Esophagus muscularis mucosa (tissue), 4 donors: ENCODE measurements at regions not wholly inside any gene's neighbourhood (a gene's known extent, or its start where the extent isn't known, plus 50 kb on each side); places are given as distances from the start of the nearest gene placed in this dataset.
"Not testable (repeated sequence)": the region's sequence is repeated elsewhere in the genome, so short reads cannot be mapped to it uniquely, and the experiment has no call there.

Source experiments
- DNase-seq: peaks from one replicate; pipeline ENCODE4 v3.0.0-alpha.2; 2017; ENCODE audit errors: extremely low spot score
- H3K27ac ChIP-seq, 4 donors: fragments of 200-600 bp; sonication (generic); replicated peaks in 1 of 4; 1 replicate in 3 of 4; 2 replicates in 1 of 4; pipeline ENCODE4 v1.5.1; 2016 to 2019; ENCODE audit warnings: mild to moderate bottlenecking in 1 of 4
- H3K27me3 ChIP-seq, 4 donors: fragments of 200-600 bp; sonication (generic); one replicate each; pipeline versions ENCODE4 v1.5.1 to v1.6.0; 2016 to 2019
- H3K36me3 ChIP-seq, 4 donors: fragments of 200-600 bp; sonication (generic); one replicate each; pipeline ENCODE4 v1.5.1; 2016 to 2019
- H3K4me1 ChIP-seq, 4 donors: fragments of 200-600 bp; sonication (generic); one replicate each; pipeline ENCODE4 v1.5.1; 2016 to 2019
- H3K4me3 ChIP-seq, 4 donors: fragments of 200-600 bp; sonication (generic); 1 replicate in 2 of 4; 2 replicates in 2 of 4; pipeline ENCODE4 v1.5.1; 2016 to 2019; ENCODE audit warnings: mild to moderate bottlenecking in 4 of 4, moderate library complexity in 1 of 4
- H3K9me3 ChIP-seq, 4 donors: fragments of 200-600 bp; sonication (generic); 1 replicate in 3 of 4; 2 replicates in 1 of 4; pipeline ENCODE4 v1.5.1; 2016 to 2019
- EP300 ChIP-seq: sonication (generic); formaldehyde crosslinking; IDR thresholded peaks from one replicate; pipeline ENCODE4 v1.6.1; 2017; ENCODE audit warnings: antibody characterized with exemption
- POLR2A ChIP-seq: fragments of 450-650 bp; IDR thresholded peaks from one replicate; pipeline ENCODE4 v1.6.1; 2017; ENCODE audit warnings: antibody characterized with exemption, moderate library complexity, mild to moderate bottlenecking, low read depth
- POLR2AphosphoS5 ChIP-seq, 2 donors: sonication (generic); formaldehyde crosslinking; IDR thresholded peaks; one replicate each; pipeline ENCODE4 v1.6.1; 2017; ENCODE audit warnings: antibody characterized with exemption in 2 of 2
- WGBS: methylation state at CpG from one replicate; pipeline ENCODE4 v1.1.5; 2018; 5-methylcytosine and 5-hydroxymethylcytosine counted together
- intact Hi-C: fragments of 100-400 bp; cut with DNase I; formaldehyde crosslinking; loops from one replicate; pipeline ENCODE4 v1.15.1; 2023
- TF ChIP-seq, protein P1 (sequence below), 3 experiments: fragments of 200-600 bp in 2 of 3; fragments of 450-650 bp in 1 of 3; sonication (generic) in 2 of 3; IDR thresholded peaks; one replicate each; pipeline ENCODE4 v1.5.1; 2017 to 2019; ENCODE audit warnings: antibody characterized with exemption in 3 of 3, mild to moderate bottlenecking in 2 of 3, moderate library complexity in 1 of 3

DNA sequence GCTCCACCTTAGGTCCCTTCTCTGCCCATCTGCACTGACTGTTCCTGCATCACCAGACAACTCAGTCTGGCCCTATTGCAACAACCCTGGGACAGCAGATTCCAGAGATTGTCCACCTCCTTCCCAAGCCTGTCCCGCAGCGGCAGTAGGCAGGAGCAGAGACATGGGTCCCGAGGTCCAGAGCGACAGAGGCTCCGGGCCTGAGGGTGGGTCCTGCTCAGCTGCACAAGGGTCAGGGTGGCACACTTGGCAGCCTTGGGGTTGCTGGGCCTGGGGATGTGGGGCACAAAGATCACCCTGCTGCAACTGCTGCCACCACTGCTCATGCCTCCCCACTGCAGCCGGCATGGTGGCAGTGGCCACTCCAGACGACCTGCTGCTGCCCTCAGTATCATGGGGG is 674.5 kb downstream of the SH3BGRL start:
- H3K27me3 ChIP-seq: no peaks in the 10 kb centered on the region
- H3K9me3 ChIP-seq: peaks cover 0 to 13% (median 0%) of the 10 kb centered on the region in 4 donors
- 86% methylated on average over 4 of the region's 7 CpGs for WGBS
- no peaks in the 10 kb centered on the region for H3K4me1 ChIP-seq
- intact Hi-C loops: no loop called here
- H3K36me3 ChIP-seq: no peaks in the 10 kb centered on the region
- no peak overlapping the region for H3K4me3 ChIP-seq
- no peak overlapping the region for H3K27ac ChIP-seq
- TF ChIP-seq POLR2A (no peak), POLR2AphosphoS5 (IDR thresholded peaks at IDR 0.05) (no peak), EP300 (no peak)
- TF ChIP-seq, protein P1, sequence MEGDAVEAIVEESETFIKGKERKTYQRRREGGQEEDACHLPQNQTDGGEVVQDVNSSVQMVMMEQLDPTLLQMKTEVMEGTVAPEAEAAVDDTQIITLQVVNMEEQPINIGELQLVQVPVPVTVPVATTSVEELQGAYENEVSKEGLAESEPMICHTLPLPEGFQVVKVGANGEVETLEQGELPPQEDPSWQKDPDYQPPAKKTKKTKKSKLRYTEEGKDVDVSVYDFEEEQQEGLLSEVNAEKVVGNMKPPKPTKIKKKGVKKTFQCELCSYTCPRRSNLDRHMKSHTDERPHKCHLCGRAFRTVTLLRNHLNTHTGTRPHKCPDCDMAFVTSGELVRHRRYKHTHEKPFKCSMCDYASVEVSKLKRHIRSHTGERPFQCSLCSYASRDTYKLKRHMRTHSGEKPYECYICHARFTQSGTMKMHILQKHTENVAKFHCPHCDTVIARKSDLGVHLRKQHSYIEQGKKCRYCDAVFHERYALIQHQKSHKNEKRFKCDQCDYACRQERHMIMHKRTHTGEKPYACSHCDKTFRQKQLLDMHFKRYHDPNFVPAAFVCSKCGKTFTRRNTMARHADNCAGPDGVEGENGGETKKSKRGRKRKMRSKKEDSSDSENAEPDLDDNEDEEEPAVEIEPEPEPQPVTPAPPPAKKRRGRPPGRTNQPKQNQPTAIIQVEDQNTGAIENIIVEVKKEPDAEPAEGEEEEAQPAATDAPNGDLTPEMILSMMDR (IDR thresholded peaks at IDR 0.05): no peak
- DNase-seq: no peak

DNA sequence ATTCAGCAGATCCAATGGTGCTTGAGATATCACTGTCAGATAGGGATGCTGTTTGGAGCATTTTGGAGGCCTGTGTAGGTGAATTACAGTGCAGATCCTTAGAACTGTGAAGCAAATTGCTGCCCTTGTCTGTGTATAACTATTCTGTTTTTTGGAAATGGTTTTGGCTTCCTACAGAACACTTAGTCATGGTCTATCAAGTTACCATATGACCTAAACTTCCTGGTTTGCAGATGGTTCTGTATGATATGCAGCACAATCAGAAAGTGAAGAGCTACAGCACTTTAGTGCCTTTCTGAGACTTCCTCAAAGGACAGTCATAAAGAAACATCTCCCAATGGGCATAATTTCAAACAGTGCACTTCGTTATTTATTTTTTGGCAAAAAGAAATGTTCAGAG is 688.6 kb downstream of the SH3BGRL start:
- Histone ChIP-seq H3K4me1 (no peaks in the 10 kb centered on the region), H3K36me3 (no peaks in the 10 kb centered on the region), H3K27me3 (no peaks in the 10 kb centered on the region), H3K9me3 (no peaks in the 10 kb centered on the region), H3K27ac (no peak overlapping the region), H3K4me3 (no peak overlapping the region)
- intact Hi-C loops: no loop called here
- no peak for DNase-seq
- TF ChIP-seq EP300 (no peak), POLR2A (no peak), POLR2AphosphoS5 (IDR thresholded peaks at IDR 0.05) (no peak)
- TF ChIP-seq, protein P1 (IDR thresholded peaks at IDR 0.05): no peak
- WGBS: 29% methylated on average over 1 of the region's 1 CpG

DNA sequence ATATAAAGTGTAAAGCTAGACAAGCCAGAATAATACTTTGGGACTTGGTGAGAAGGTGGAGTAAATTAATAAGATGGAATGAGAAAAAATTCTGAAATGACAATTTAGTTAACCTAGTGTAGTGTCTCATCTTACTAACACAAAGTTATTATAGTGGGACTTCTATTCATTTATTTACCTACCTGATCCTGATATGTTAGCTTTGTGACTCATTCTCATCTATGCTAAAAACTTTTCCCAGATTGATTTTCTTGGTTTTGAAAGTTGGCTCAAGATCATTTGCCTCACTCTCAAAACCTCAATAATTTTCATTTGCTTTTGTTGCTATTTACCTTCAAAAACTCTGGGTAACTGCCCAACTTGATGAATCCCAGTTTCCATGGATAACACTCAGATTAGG is 698.6 kb downstream of the SH3BGRL start:
- TF ChIP-seq POLR2AphosphoS5 (IDR thresholded peaks at IDR 0.05) (no peak), EP300 (no peak), POLR2A (no peak)
- TF ChIP-seq, protein P1 (IDR thresholded peaks at IDR 0.05): no peak

DNA sequence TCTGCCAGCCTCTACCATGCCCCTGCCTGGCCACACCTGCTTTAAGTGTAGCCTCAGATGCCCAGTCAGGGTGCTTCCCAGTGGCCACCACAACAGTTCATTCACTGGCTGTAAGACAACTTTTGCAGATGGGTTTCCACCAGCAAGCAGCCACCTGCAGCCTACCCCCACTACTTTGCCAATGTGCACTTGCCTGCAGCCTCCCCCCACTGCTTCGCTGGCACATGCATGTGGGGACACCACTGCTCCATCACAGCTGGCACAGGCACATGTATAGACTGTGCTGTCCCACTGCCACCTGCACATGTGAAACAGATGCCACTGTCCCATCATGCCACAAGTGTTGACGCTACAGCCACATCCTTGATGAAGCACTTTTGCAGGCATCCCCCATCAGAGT is 723.9 kb downstream of the SH3BGRL start:
- no peaks in the 10 kb centered on the region for H3K4me1 ChIP-seq
- no peaks in the 10 kb centered on the region for H3K27me3 ChIP-seq
- intact Hi-C loops: no loop called here
- no peak for DNase-seq
- no peak overlapping the region for H3K4me3 ChIP-seq
- WGBS: 69% methylated on average over 2 of the region's 2 CpGs
- TF ChIP-seq POLR2A (no peak), EP300 (no peak), POLR2AphosphoS5 (IDR thresholded peaks at IDR 0.05) (no peak)
- TF ChIP-seq, protein P1 (IDR thresholded peaks at IDR 0.05): no peak
- no peak overlapping the region for H3K27ac ChIP-seq
- no peaks in the 10 kb centered on the region for H3K36me3 ChIP-seq
- no peaks in the 10 kb centered on the region for H3K9me3 ChIP-seq

More for the DNA sequence above, 698.6 kb downstream of the SH3BGRL start:
- H3K4me3 ChIP-seq: no peak overlapping the region
- H3K27me3 ChIP-seq: no peaks in the 10 kb centered on the region
- H3K9me3 ChIP-seq: no peaks in the 10 kb centered on the region
- no peaks in the 10 kb centered on the region for H3K36me3 ChIP-seq
- H3K4me1 ChIP-seq: no peaks in the 10 kb centered on the region
- intact Hi-C loops: no loop called here
- H3K27ac ChIP-seq: no peak overlapping the region
- DNase-seq: no peak

DNA sequence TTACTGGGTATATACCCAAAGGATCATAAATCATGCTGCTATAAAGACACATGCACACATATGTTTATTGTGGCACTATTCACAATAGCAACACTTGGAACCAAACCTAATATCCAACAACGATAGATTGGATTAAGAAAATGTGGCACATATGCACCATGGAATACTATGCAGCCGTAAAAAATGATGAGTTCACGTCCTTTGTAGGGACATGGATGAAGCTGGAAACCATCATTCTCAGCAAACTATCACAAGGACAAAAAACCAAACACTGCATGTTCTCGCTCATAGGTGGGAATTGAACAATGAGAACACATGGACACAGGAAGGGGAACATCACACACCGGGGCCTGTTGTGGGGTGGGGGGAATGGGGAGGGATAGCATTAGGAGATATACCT is 744.0 kb downstream of the SH3BGRL start:
- H3K27ac ChIP-seq, H3K9me3 ChIP-seq, DNase-seq, H3K4me1 ChIP-seq, H3K4me3 ChIP-seq, H3K27me3 ChIP-seq, H3K36me3 ChIP-seq, intact Hi-C loops: not testable (repeated sequence)
- WGBS: 87% methylated on average over 5 of the region's 5 CpGs
